Pancreas (tissue), 10 donors: ENCODE measurements at regions not wholly inside any gene's neighbourhood (a gene's known extent, or its start where the extent isn't known, plus 50 kb on each side); places are given as distances from the start of the nearest gene placed in this dataset.
A peak's percentile ranks its signal among the peaks of the same experiment; 100 is the strongest.
"Not testable (repeated sequence)": the region's sequence is repeated elsewhere in the genome, so short reads cannot be mapped to it uniquely, and the experiment has no call there.

Source experiments
- ATAC-seq, 4 donors: fragments of 200-7000 bp; cut with Tn5 transposase; one replicate each; pipeline versions ENCODE4 v1.8.0 to v1.9.1; 2020; ENCODE audit warnings: mild to moderate bottlenecking in 4 of 4, moderate library complexity in 4 of 4
- DNase-seq, 6 donors: peaks; one replicate each; pipeline ENCODE4 v3.0.0-alpha.2; 2020
- FAIRE-seq: peaks from 2 replicates; lab custom pipeline; 2012; peaks lifted over from hg19 to GRCh38; lab: Jason Lieb, UNC
- H3K27ac ChIP-seq, 4 donors: fragments of 200-600 bp; sonication (generic); 1 replicate in 3 of 4; 2 replicates in 1 of 4; pipeline versions ENCODE4 v1.5.0 to v1.8.0; 2020
- H3K27me3 ChIP-seq, 4 donors: fragments of 200-600 bp; one replicate each; pipeline ENCODE4 v1.8.0; 2021
- H3K36me3 ChIP-seq, 3 donors: fragments of 200-600 bp; sonication (generic) in 1 of 3; one replicate each; pipeline versions ENCODE4 v1.5.0 to v1.8.0; 2020 to 2021
- H3K4me1 ChIP-seq, 3 donors: fragments of 200-600 bp; one replicate each; pipeline ENCODE4 v1.8.0; 2021
- H3K4me3 ChIP-seq, 4 donors: fragments of 200-600 bp; sonication (generic) in 2 of 4; one replicate each; pipeline versions ENCODE4 v1.5.0 to v1.8.0; 2020 to 2021
- H3K9me3 ChIP-seq, 4 donors: fragments of 200-600 bp; one replicate each; pipeline ENCODE4 v1.8.0; 2021
- CTCF ChIP-seq, 4 donors: fragments of 200-600 bp; sonication (generic) in 3 of 4; IDR thresholded peaks; one replicate each; pipeline versions ENCODE4 v1.5.0 to v1.8.0; 2021; ENCODE audit warnings: antibody characterized with exemption in 4 of 4
- WGBS, 2 donors: extraction: QIAGEN DNeasy Blood & Tissue Kit; methylation state at CpG; one replicate each; pipeline ENCODE4 v1.1.7; 2013; 5-methylcytosine and 5-hydroxymethylcytosine counted together
- intact Hi-C, 3 donors: fragments of 100-400 bp; cut with DNase I; formaldehyde crosslinking; loops; one replicate each; pipeline versions ENCODE4 v1.11.1 to v1.14.2; 2022
- donor health status: healthy with polysubstance abuse.
- donor health status: DM: no; HTN: no; CAD: no; lungs with moderate emphysema.
- donor health status: DM: no; HTN: no; CAD: no.
- donor health status: control.
- donor health status: control.
- donor health status: Bipolar disorder and iron deficiency.
- donor health status: DM: yes; HTN: yes; CAD: no.
- donor health status: DM: no; HTN: no; CAD: no.
- donor health status: DM: no; HTN: no; CAD: no.
- donor health status: DM: yes; HTN: yes; CAD: no.

- Histone ChIP-seq H3K4me3 (no peak overlapping the region), H3K4me1 (no peaks in the 10 kb centered on the region), H3K27ac (no peak overlapping the region), H3K27me3 (no peaks in the 10 kb centered on the region), H3K9me3 (no peaks in the 10 kb centered on the region), H3K36me3 (no peaks in the 10 kb centered on the region)
- 88 to 96% methylated on average over 2 of the region's 2 CpGs for WGBS, 2 donors
- intact Hi-C loops = no loop called here
- FAIRE-seq = no peak
- TF ChIP-seq CTCF (IDR thresholded peaks at IDR 0.05) = no peak
- ATAC-seq = no peak
- no peak for DNase-seq
Observed at GRCh38 chr4:59500103-59500502, 1700.0 kb upstream of the ADGRL3 start.

- no peak for ATAC-seq
- intact Hi-C loops = no loop called here
- no peak overlapping the region for H3K27ac ChIP-seq
- no peaks in the 10 kb centered on the region for H3K36me3 ChIP-seq
- TF ChIP-seq CTCF (IDR thresholded peaks at IDR 0.05) = no peak
- no peak for DNase-seq
- H3K27me3 ChIP-seq = no peaks in the 10 kb centered on the region
- H3K4me1 ChIP-seq = no peaks in the 10 kb centered on the region
- no peak for FAIRE-seq
- 48 to 55% methylated on average over 1 of the region's 1 CpG for WGBS, 2 donors
- no peak overlapping the region for H3K4me3 ChIP-seq
- H3K9me3 ChIP-seq = no peaks in the 10 kb centered on the region
Observed at GRCh38 chr4:59503731-59504130, 1696.4 kb upstream of the ADGRL3 start.

GRCh38 chr4:59511809-59512208, 1688.3 kb upstream of the ADGRL3 start:
- DNase-seq, H3K4me1 ChIP-seq, FAIRE-seq, H3K27me3 ChIP-seq, ATAC-seq, intact Hi-C loops, H3K27ac ChIP-seq, H3K36me3 ChIP-seq, H3K4me3 ChIP-seq, H3K9me3 ChIP-seq: not testable (repeated sequence)
- WGBS, 2 donors = 89 to 92% methylated on average over 11 of the region's 11 CpGs

- peak in 1 of 6 donors; percentile 29 for DNase-seq
- H3K36me3 ChIP-seq = no peaks in the 10 kb centered on the region
- ATAC-seq = no peak
- H3K4me3 ChIP-seq = no peak overlapping the region
- FAIRE-seq = no peak
- TF ChIP-seq CTCF (IDR thresholded peaks at IDR 0.05) = no peak
- no peak overlapping the region for H3K27ac ChIP-seq
- intact Hi-C loops = no loop called here
- no peaks in the 10 kb centered on the region for H3K4me1 ChIP-seq
- WGBS, 2 donors = 68 to 81% methylated on average over 2 of the region's 2 CpGs
- H3K9me3 ChIP-seq = no peaks in the 10 kb centered on the region
- no peaks in the 10 kb centered on the region for H3K27me3 ChIP-seq
Observed at GRCh38 chr4:59517007-59517406, 1683.1 kb upstream of the ADGRL3 start.

- ATAC-seq = no peak
- 53 to 96% methylated on average over 22 of the region's 22 CpGs for WGBS, 2 donors
- no peak for FAIRE-seq
Observed at GRCh38 chr4:59518005-59518823, 1681.9 kb upstream of the ADGRL3 start.

More at GRCh38 chr4:59518005-59518823, 1681.9 kb upstream of the ADGRL3 start:
- Histone ChIP-seq H3K36me3 (no peaks in the 10 kb centered on the region), H3K4me1 (no peaks in the 10 kb centered on the region), H3K27ac (no peak overlapping the region), H3K27me3 (no peaks in the 10 kb centered on the region), H3K9me3 (no peaks in the 10 kb centered on the region), H3K4me3 (no peak overlapping the region)
- no peak for TF ChIP-seq CTCF (IDR thresholded peaks at IDR 0.05)
- intact Hi-C loops = no loop called here
- DNase-seq = peak in 2 of 6 donors; percentile 53 to 66
